ENCODE measurements at regions not wholly inside any gene's neighbourhood (a gene's known extent, or its start where the extent isn't known, plus 50 kb on each side); places are given as distances from the start of the nearest gene placed in this dataset.
"Not testable (repeated sequence)": the region's sequence is repeated elsewhere in the genome, so short reads cannot be mapped to it uniquely, and the experiment has no call there.

DNA sequence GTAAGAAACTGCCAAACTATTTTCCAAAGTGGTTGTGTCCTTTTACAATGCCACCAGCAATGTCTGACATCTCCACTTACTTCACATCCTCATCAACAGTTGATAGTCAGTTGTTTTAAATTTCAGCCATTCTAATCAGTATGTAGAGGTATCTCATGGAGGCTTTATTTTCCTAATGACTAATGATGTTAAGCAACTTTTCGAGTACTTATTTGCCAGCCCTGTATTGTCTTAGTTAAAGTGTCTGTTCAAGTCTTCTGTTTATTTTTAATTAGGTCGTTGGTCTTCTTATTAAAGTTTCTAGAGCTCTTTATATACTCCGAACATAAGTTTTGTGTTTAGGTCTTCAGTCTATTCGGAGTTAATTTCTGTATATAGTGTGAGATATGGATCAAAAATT lies 54.9 kb upstream of the NBPF12 start:
- DNase-seq (ENCODE audit: missing footprints); intact Hi-C loops (cut with DNase I); ATAC-seq: not testable (repeated sequence)

DNA sequence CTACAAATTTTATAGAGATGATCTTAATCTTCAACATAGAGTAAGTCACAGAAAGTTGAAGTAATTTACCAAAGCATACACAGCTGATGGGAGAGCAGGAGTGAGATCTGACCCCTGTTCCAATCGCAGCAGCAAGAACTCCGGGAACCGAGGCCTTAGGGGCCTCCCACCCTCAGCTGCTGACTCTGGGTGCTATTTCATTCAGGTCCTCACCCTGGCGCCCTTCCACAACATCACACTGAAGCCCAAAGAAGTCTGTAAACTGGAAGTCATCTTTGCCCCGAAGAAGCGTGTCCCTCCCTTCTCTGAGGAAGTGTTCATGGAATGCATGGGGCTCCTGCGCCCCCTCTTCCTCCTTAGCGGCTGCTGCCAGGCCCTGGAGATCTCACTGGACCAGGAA lies 57.0 kb upstream of the NBPF12 start:
- ATAC-seq; intact Hi-C loops (cut with DNase I); DNase-seq (ENCODE audit: missing footprints): not testable (repeated sequence)

DNA sequence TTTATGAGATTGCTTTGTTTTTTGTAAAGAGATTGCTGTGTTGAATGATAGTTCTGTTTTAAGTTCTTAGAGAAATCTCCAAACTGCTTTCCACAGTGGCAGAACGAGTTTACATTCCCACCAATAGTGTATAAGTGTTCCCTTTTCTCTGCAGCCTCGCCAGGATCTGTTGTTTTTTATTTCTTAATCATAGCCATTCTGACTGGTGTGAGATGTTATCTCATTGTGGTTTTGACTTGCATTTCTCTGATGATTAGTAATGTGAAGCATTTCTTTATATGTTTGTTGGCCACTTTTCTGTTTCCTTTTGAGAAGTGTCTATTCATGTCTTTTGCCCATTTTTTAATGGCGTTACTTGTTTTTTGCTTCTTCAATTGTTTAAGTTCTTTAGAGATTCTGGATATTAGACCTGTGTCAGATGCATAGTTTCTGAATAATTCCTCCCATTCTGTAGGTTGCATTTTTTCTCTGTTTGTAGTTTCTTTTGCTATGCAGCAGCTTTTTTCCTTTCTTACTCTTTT lies 74.3 kb upstream of the NBPF12 start:
- DNase-seq (ENCODE audit: missing footprints); intact Hi-C loops (cut with DNase I); ATAC-seq: not testable (repeated sequence)

DNA sequence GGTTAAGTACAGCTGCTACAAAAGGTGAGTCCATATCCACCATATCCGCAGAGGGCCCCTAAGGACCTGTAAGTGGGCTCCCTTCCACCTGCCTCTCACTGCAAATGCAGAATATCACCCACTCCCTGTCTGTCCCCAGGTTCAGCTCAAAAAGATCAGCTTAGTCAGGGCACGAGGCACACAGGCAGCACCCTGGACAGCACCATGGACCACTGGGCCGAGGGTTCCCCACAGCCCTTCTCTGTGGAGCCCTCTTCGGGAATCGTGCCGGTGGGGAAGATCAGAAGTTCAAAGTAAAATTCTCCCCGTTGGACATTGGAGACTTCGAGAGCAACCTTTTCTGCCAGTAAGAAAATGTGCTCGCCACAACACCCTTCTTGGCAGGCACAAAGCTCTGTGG lies 85.0 kb upstream of the NBPF12 start:
- ATAC-seq; DNase-seq (ENCODE audit: missing footprints); intact Hi-C loops (cut with DNase I): not testable (repeated sequence)

DNA sequence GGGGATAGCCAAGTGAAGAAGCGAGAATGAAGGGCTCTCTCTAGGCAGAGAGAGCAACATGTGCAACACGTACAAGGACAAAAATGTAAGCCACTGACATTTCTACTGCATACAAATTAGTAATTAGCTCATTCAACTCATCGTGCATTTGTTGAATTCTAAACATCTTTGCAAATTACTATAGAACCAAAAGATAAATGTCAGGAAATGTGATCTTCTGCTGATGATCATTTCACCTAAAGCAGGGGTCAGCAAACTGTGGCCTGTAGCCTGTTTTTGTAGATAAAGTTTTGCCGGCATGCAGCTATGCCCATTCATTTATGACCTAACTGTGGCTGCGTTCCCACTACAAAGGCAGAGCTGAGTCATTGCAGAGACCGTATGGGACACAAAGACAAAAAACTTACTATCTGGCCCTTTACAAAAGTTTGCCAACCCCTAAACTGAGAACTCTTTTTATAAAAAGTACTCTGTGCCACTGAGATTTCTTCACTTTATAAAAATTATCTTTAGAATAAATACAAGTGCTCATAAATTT lies 87.7 kb upstream of the NBPF12 start:
- intact Hi-C loops (cut with DNase I); ATAC-seq; DNase-seq (ENCODE audit: missing footprints): not testable (repeated sequence)

DNA sequence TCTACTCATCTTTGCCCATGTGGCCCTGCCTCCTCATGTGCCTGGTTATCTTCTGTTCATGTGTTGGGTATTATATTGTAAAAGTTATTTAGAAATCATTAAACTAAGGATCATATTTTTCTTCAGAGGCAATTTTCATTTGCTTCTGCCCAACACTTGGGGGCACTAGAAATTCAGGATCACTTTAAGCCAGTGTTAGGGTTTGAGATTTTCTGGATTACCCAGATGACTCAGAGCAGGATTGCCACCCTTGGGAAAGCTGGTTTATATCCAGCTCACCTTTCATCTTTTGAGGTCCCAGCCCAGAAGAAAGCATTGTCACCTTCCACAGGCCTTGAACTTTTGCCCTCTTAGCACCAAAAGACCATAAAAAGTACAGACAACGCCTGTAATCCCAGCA lies 99.4 kb upstream of the NBPF12 start:
- ATAC-seq; intact Hi-C loops (cut with DNase I); DNase-seq (ENCODE audit: missing footprints): not testable (repeated sequence)

DNA sequence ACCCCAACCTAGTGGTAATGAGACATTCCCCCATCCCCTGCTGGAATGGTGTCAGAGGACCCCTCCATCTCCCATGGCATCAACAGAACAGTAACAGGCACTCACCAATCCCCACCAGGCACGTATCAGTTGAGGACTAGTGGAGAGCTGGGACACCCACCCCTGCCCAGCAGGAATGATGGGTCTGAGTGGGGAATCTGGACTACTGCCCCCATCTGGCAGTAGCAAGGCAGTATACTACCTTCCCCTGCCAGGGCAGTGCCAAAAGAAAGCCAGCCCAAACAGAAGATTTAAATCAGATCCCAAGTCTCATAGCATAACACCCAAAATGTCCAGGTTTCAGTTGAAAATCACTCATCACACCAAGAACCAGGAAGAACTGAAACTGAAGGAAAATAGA lies 111.2 kb upstream of the NBPF12 start:
- ATAC-seq; DNase-seq (ENCODE audit: missing footprints); intact Hi-C loops (cut with DNase I): not testable (repeated sequence)

DNA sequence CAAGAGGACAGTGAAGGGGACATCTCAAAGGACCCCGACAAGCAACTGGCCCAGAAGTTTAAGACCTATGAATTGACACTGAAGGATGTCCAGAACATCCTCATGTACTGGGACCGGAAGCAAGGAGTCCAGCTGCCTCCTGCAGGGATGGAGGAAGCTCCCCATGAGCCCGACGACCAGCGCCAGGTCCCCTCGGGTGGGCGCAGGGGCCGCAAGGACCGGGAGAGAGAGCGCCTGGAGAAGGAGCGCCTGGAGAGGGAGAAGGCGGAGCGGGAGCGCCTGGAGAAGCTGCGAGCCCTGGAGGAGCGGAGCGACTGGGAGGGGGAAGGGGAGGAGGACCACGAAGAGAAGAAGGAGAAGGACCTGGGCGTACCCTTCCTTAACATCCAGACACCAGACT lies 143.9 kb upstream of the NBPF12 start:
- DNase-seq (ENCODE audit: missing footprints); intact Hi-C loops (cut with DNase I); ATAC-seq: not testable (repeated sequence)

DNA sequence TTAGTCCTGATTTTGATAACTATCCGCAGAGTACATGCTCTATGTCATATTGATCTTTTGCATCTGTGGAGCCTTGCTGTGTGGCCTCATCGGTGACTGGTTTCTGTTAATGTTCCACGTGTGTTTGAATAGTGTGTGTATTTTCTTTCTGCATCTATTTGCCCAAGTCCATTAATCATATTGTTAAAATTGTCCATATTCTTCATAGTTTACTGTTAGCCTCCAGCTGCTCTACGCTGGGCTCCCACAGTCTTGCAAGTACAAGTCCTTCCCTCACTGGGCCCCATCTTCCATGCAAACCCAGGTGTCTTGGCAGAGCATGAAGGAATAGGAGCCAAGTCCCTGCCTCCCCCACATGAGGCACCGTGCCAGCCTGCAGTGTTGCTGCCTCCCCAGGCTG lies 145.4 kb upstream of the NBPF12 start:
- intact Hi-C loops (cut with DNase I); DNase-seq (ENCODE audit: missing footprints); ATAC-seq: not testable (repeated sequence)

DNA sequence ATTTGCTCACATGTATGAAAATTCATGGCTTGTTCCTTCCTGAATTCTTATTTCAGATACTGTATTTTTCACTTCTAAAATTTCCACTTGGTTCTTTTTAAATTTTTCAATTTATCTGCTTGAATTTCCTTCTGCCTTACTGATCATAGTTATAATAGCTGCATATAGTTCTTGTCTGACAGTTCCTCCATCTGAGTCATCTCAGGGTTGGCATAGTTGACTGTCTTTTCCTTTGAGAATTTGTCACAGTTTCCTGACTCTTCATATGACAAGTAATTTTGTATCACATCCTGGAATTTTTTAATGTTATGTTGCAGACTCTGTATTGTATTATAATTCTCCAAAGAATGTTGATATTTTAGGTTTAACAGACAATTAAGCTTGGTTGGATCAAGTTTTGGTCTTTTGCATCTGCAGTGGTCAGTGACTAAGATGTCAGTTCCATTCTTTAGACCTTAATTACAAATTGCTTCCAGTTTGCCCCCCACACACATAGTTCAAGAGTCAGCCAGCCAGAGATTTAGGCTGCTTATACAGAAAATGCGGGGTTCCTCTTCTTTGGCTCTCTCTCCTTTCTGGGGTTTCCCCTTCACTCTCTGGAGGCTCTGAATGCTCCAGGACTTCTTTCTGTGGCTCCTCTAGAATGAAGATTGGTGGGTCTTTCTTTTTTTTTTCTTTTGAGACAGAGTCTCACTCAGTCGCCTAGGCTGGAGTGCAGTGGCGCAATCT lies 153.7 kb upstream of the NBPF12 start:
- DNase-seq (ENCODE audit: missing footprints); ATAC-seq; intact Hi-C loops (cut with DNase I): not testable (repeated sequence)

DNA sequence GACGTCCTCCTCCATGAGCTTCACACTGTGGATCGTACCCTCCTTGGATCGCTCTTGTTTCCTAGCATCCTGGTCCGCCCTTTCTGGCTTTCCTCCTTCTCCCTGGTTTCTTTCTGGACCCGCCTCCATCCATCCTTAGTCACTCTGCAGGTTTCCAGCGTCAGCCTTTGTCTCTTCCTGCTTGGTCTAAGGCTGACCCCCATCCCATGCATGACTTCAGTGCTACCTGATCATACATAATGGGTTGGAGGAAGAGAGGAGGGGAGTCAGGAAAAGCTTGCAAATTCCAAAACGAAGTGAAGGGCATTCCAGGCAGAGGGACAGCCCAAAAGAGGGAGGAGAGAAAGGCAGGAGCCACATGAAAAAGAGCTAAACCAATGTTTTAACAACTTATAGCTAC lies 156.9 kb upstream of the NBPF12 start:
- DNase-seq (ENCODE audit: missing footprints); intact Hi-C loops (cut with DNase I); ATAC-seq: not testable (repeated sequence)

DNA sequence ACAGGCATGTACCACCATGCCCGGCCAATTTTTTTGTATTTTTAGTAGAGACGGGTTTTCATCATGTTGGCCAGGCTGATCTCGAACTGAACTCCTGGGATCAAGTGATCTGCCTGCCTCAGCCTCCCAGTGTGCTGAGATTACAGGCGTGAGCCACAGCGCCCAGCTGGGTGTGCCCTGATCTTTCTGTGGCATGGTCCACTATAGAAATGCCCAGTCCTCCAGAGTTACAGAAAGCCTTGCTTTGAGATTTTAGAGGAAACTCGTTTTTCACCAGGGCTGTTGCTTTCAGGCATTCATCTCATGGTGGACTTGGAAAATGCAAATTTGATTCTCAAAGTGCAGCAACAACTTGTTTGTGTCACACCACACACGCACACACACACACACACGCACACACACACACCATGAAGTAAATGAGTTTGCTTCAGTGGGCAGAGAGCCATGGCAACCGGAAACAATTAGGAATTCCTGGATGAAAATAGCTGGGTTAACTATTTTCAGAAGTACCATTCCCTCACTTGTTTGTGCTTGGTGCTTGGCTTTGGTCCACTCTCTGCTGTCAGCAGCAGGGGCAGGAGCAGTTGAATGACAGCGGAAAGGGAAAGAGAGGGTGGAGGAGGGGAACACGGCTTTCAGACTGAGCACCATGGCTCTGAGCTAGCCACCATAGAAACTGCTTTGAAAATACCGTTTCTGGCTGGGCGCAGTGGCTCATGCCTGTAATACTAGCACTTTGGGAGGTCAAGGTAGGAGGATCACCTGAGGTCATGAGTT lies 160.1 kb upstream of the NBPF12 start:
- DNase-seq (ENCODE audit: missing footprints); intact Hi-C loops (cut with DNase I): not testable (repeated sequence)
- peak; percentile 75 for ATAC-seq

DNA sequence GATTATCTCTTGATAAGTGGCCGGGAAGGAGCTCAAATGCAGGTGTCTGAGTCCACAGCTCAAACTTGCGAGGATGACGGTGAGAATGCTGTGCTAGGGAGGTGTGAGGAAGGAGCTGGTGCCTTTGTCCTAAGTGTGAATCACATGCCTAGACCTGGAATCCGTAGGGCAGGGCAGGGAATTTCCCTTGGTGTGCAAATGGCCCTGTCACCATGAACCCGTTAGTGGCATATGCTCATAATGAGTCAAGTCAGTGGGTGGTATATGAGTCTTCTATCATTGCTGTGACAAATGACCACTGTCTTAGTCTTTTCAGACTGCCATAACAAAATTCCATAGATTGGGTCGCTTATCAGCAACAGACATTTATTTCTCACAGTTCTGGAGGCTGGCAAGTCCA lies 163.1 kb upstream of the NBPF12 start:
- intact Hi-C loops (cut with DNase I); DNase-seq (ENCODE audit: missing footprints); ATAC-seq: not testable (repeated sequence)

DNA sequence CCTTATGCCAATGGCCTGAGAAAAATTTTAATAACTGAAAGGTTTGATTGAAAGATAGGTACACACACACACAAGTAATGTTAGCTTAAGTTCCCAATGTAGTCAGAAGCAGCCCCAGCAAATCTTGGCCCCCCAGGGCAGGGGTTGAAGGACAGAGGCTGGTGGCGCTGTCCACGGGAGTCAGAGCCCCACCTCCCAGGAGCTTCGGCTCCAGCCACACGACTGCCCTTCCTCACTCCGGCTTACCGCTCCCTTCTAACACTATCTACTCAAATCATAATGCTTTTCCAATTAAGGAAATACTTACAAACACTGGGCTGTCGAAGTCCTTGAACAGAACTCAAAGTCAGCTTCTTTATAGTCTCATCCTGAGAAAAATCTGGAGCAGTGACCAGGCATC lies 163.9 kb upstream of the NBPF12 start:
- intact Hi-C loops (cut with DNase I); DNase-seq (ENCODE audit: missing footprints); ATAC-seq: not testable (repeated sequence)

DNA sequence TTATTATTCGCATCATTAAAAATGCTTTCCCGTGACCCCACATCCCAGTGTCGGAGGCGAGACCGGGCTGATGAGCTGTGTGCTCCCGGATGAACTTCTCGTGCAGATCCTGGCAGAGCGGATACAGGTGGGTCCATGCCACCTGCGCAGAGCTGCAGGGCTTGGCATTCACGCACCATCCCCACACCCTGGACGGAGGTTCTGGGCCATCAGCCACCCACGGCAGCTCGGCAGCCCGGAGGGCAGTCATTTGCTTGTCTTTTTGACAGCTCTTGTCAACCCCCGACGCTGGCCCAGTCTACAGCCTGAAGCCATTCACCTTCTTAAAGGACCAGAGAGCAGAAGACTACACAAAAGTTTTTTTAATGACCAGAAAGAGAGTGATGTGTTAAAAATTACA lies 166.7 kb upstream of the NBPF12 start:
- ATAC-seq; intact Hi-C loops (cut with DNase I); DNase-seq (ENCODE audit: missing footprints): not testable (repeated sequence)

DNA sequence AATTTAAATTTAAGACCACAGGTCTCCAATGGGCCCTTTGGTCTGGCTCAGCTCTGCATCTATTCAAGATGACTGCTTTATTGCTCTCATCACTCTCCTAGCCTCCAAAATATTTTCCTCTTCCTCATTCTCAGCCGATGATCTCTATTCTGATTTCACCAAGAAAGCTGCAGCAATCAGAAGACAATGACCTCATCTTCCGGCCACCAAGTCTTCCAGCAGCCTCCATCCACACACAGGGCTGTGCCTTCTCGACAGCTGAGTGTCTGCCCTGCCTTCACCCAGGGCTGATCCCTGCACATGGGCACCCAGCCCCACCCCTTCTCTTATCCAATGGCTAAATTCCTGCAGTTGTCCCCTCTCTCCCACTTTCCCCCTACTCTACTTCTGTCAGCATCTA lies 167.1 kb upstream of the NBPF12 start:
- intact Hi-C loops (cut with DNase I), result not testable (repeated sequence)

DNA sequence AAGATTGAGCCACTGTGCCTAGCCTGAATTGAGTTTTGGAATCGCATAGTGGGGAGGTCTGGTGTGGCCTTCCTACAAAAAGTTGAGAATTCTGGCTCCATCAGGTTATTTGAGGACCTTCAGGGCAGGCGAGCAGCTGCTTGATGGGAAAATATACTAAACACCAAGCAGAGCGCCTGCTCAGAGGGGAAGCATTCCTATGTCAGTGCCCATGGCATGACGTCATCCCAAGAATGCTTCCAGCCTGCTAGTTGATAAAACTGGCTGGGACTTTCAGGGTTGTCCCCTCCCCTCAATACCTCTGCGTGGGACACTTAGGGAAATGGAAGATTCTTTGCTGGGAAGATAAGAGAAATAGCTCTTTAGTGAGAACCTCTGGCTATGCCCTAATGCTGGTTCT lies 174.9 kb upstream of the NBPF12 start:
- DNase-seq (ENCODE audit: missing footprints); intact Hi-C loops (cut with DNase I): not testable (repeated sequence)
- peak; percentile 37 for ATAC-seq

More for the DNA sequence above, 167.1 kb upstream of the NBPF12 start:
- ATAC-seq; DNase-seq (ENCODE audit: missing footprints): not testable (repeated sequence)

DNA sequence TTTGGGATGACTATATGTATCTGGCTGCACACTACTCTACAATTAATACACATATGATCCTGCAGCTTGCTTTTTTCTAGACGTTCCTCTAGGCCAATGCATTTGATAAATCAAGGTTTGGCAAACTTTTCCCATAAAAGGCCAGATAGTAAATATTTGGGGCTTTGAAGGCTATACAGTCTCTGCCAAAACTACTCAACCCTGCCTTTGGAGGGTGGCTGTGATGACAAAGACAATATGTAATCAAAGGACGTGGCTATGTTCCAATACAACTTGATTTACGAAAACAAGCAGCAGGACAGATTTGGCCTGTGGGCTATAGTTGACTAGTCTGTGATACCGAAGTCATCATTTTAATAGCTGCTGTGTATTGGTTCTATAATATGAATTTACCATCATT lies 181.3 kb upstream of the NBPF12 start:
- intact Hi-C loops (cut with DNase I); ATAC-seq; DNase-seq (ENCODE audit: missing footprints): not testable (repeated sequence)

DNA sequence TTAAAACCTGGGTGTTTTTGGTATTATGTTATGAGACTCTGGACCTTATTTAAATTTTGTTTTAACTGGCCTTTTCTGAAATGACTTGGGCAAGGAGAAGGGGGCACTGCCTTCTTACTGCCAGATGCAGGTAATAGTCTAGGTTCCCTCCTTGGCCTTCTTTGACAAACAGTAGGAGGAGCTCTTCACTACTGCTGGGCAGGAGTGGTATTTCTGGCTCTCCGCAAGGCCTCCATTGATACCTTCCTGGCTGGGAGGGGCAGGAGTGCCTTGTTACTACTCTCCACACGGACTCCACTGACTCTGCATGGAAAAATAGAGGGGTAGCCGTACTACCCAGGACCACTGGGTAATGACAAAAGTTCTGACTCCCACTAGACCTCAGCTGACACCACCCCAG lies 189.4 kb upstream of the NBPF12 start:
- peak; percentile 76 for ATAC-seq
- intact Hi-C loops (cut with DNase I); DNase-seq (ENCODE audit: missing footprints): not testable (repeated sequence)
